Dendritic cell treated with granulocyte-macrophage colony-stimulating factor and Interleukin-4, amounts not matched to agents 40 ng/mL and 50 ng/mL, for 4 days (primary cell): ENCODE measurements at regions not wholly inside any gene's neighbourhood (a gene's known extent, or its start where the extent isn't known, plus 50 kb on each side); places are given as distances from the start of the nearest gene placed in this dataset.

Experiments used
- H3K27ac Mint-ChIP-seq: one replicate; pipeline ENCODE4 v1.8.0; 2022; ENCODE audit warnings: mild to moderate bottlenecking, mixed read lengths
- H3K27me3 Mint-ChIP-seq: one replicate; pipeline ENCODE4 v1.8.0; 2022; ENCODE audit warnings: mild to moderate bottlenecking, mixed read lengths
- H3K36me3 Mint-ChIP-seq: one replicate; pipeline ENCODE4 v1.8.0; 2022; ENCODE audit warnings: low read depth, mixed read lengths
- H3K4me1 Mint-ChIP-seq: one replicate; pipeline ENCODE4 v1.8.0; 2022; ENCODE audit warnings: low read depth, mixed read lengths
- H3K4me3 Mint-ChIP-seq: one replicate; pipeline ENCODE4 v1.8.0; 2022; ENCODE audit warnings: mild to moderate bottlenecking, moderate library complexity, mixed read lengths
- H3K9me3 Mint-ChIP-seq: one replicate; pipeline ENCODE4 v1.8.0; 2022; ENCODE audit warnings: mixed read lengths
- intact Hi-C: fragments of 100-400 bp; cut with micrococcal nuclease; formaldehyde crosslinking; loops from one replicate; pipeline ENCODE4 v1.15.0; 2022

DNA sequence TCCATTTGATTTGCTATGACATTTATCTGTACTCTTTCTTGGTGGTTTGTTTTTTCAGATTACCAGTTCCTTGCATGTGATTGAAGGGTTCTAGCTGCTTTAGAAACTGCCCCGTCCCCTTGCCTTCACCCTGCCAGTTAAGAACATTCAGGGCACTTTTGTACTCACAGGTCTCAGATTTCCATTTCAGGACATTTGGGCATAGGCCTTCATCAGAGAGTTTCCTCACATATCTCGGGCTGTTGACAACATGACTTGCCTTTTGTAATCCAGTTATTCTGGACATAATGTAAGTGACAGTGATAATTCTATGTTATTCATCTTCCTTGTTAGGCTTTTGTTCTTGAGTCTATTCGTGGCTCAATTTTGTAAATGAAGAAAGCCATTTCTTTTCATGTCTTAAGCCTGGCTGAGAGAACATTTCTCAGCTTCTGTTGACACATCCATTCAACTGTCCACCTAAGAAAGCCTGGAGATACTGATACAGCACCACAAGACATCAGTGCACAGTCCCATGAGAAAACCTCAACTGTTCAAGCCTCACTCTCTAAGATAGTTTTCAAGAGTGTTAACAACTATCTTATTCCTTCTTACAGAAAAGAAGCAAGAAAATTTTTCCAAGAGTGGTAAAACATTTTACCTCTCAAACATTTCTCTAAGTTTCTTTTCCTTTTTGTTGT lies 209.3 kb upstream of the SGK1 start:
- peaks cover 3% of the 10 kb centered on the region for H3K27me3 Mint-ChIP-seq
- H3K4me3 Mint-ChIP-seq = no peak overlapping the region
- peaks cover 18% of the 10 kb centered on the region for H3K4me1 Mint-ChIP-seq
- no peaks in the 10 kb centered on the region for H3K36me3 Mint-ChIP-seq
- no peaks in the 10 kb centered on the region for H3K9me3 Mint-ChIP-seq
- no peak overlapping the region for H3K27ac Mint-ChIP-seq
- intact Hi-C loops = no loop called here

DNA sequence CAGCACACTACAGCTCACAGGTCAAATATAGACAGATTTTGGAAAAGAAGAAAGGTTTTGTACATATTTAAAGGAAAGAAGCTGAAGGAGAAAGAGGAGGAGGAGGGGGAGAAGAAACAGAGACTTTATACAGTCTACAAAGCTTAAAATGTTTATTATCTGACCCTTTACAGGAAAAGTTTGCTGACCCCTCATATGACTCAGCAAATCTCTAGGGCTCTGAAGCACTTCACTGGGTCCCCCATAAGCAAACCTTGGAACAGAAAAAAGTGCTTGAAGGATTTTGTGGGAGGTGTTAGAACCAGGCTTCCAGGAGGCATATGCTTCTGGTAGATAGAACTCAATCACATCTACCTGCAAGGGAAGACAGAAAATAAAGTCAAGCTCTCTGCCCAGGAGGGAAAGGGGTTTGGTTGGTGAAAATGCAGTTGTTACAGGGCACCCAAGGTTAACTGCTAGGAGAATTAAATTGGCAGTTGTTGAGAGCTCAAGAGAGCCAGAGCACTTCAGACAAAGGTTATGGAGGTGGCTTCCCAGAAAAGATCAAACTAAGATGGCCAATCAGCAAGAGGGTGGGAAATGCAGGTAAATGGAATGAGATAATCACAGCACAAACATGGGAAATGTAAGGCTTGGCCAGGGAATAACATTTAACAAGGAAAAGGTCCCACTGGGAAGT lies 207.4 kb upstream of the SGK1 start:
- no peaks in the 10 kb centered on the region for H3K9me3 Mint-ChIP-seq
- peaks cover 3% of the 10 kb centered on the region for H3K27me3 Mint-ChIP-seq
- H3K4me1 Mint-ChIP-seq = peaks cover 24% of the 10 kb centered on the region
- H3K36me3 Mint-ChIP-seq = no peaks in the 10 kb centered on the region
- H3K27ac Mint-ChIP-seq = no peak overlapping the region
- intact Hi-C loops = no loop called here
- no peak overlapping the region for H3K4me3 Mint-ChIP-seq

DNA sequence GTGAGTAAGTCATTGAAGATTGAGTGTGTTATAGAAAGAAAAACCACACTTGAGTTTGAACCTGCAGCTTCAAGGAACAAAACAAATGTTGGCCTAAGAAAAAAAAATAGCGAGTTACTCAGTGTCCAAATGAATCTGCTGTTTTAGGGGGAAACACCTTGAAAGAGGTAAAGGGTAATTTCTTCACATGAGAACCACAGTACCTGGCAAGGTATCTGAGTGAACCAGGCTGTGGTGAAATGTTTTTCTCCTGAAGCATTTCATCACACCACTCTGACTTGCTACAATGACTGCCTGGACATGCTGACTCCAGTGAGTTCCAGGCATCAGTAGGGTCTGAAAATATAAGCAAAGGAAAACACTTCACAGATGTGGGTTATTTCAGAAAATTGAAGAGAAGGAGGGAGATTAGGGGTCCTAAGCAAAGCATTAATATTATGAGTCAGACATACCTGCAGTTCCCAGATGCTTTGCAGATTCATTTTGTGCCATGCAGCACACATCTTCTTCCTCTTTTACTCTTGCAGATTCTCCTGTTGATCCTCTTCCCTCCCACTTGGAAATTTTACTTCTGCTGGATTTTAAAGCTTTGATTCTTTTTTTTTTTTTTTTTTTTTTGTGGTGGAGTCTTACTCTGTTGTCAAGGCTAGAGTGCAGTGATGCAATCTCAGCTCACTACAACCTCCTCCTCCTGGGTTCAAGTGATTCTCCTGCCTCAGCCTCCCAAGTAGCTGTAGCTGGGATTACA lies 206.2 kb upstream of the SGK1 start:
- H3K9me3 Mint-ChIP-seq = no peaks in the 10 kb centered on the region
- no peak overlapping the region for H3K27ac Mint-ChIP-seq
- H3K4me1 Mint-ChIP-seq = peaks cover 24% of the 10 kb centered on the region
- intact Hi-C loops = no loop called here
- H3K36me3 Mint-ChIP-seq = no peaks in the 10 kb centered on the region
- no peak overlapping the region for H3K4me3 Mint-ChIP-seq
- H3K27me3 Mint-ChIP-seq = peaks cover 3% of the 10 kb centered on the region

DNA sequence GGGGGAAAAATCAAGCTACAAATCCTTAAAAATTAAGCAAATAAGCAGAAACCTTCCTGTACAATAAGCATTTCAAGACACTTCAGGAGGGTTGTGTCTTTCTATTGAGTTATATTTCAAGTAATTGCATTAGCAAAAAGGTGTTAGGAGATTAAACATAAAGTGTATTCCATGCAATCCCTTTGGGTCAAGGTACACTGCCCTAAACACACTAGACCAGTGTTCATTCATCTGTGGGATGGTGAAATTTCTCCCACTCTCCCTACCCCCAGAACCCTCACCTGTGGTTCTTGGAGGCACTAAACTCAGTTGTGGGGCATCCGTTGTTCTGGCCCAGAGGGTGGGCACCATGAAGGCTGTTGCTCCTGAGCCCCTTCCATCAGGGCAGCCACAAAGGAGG lies 205.1 kb upstream of the SGK1 start:
- Mint-ChIP-seq H3K27me3 (peaks cover 3% of the 10 kb centered on the region), H3K4me1 (peaks cover 33% of the 10 kb centered on the region), H3K27ac (no peak overlapping the region), H3K9me3 (no peaks in the 10 kb centered on the region), H3K36me3 (no peaks in the 10 kb centered on the region), H3K4me3 (no peak overlapping the region)
- intact Hi-C loops = no loop called here

DNA sequence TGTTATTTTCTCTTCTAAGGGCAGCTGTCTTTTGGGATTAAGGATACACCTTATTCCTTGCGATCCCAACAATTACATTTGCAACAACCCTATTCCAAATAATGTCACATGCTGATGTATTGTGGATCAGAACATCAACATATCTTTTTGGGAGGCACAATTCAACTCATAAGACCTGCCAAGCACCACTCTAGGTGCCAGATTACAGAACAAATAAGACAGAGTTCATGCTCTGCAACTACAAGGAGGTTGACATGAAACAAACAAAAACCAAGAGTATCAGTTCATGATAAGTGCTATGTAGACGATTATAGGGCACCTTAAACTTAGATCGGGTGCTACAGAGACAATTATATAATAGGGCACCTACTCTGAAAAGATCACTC lies 203.2 kb upstream of the SGK1 start:
- Mint-ChIP-seq H3K36me3 (no peaks in the 10 kb centered on the region), H3K4me3 (no peak overlapping the region), H3K27me3 (peaks cover 2% of the 10 kb centered on the region), H3K27ac (no peak overlapping the region), H3K9me3 (no peaks in the 10 kb centered on the region), H3K4me1 (peaks cover 43% of the 10 kb centered on the region)
- intact Hi-C loops = no loop called here

DNA sequence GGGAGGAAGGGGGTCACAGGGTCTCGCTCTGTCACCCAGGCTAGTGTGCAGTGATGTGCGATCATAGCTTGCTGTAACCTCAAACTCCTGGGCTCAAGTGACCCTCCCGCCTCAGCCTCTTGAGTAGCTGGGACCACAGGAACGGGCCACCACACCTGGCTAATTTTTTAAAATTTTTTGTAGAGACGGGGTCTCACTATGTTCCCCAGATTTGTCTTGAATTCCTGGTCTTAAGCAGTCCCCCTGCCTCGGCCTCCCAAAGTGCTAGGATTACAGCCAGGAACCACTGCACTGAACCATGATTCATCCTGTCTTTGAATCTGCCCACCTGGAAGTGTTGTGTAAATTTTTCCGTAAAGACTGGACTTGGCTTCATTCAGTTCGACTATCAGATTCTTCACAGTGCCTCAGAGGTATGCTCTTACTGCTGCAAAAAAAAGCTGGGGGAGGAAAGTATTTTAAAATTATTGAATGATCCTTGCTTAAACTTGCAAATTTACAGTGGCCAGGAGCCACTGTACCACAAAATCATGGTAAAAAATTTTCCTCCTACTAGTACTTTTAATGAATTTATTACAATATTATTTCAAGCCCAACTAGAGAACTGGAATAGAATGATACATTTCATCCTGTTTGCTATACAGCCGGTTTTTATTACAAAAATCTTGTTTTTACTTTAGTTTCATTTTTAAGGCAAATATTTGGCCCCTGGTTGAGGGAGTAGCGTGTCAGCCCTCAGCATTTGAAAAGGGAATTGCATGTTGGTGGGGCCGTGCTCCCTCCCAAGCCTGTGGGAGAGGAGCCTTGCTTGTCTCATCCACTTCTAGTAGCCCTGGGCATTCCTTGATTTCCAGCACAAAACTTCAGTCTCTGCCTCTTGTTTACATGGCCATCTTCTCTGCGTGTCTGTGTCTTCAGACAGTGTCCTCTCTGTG lies 202.5 kb upstream of the SGK1 start:
- no peaks in the 10 kb centered on the region for H3K9me3 Mint-ChIP-seq
- no peak overlapping the region for H3K4me3 Mint-ChIP-seq
- peaks cover under 1% of the 10 kb centered on the region for H3K27me3 Mint-ChIP-seq
- no peak overlapping the region for H3K27ac Mint-ChIP-seq
- no peaks in the 10 kb centered on the region for H3K36me3 Mint-ChIP-seq
- intact Hi-C loops = no loop called here
- H3K4me1 Mint-ChIP-seq = peaks cover 43% of the 10 kb centered on the region

DNA sequence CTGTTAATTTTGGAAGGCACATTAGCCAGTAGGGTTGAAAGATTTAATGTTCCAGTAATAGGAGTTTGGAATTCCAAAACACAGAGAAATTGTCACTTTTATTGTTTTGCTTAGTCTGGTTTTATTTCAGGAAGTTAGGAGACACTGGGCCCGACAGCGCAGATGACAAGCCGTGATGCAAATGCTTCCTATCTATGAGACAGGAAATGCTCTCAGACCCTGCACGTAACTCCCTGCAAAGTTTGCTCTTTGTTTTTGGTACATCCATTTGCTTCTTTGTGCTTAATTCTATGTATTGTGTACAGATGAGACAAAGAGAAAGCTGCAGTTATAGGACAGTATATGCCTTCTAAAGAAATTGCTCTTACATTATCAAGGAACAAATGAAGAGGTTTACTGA lies 201.6 kb upstream of the SGK1 start:
- Mint-ChIP-seq H3K4me1 (peaks cover 42% of the 10 kb centered on the region), H3K4me3 (no peak overlapping the region), H3K27me3 (no peaks in the 10 kb centered on the region), H3K36me3 (no peaks in the 10 kb centered on the region), H3K27ac (no peak overlapping the region), H3K9me3 (no peaks in the 10 kb centered on the region)
- intact Hi-C loops = loop anchor here (10.0 kb wide), 2 partner anchors 125 to 345 kb away; no protein-coding TSS in a partner anchor

DNA sequence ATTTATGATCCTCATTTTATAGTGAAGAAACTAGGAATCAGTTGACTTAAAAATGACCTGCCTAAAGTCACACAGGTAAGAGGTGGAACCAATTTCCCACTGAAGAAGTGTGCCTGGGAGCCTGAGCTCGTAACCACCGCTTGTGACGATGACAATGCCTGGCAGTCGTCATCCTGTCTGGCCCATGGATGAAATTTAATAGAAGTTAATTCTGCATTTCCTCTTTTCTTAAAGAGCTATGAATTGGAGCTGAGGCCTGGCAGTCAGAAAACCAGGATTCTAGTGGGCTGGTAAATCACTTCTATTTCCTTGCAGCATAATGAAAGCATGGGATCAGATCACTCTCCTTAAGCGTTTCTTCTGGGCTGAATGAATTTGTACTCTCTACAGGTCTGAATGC lies 200.0 kb upstream of the SGK1 start:
- H3K27ac Mint-ChIP-seq = peak overlapping the region; percentile 79
- H3K36me3 Mint-ChIP-seq = no peaks in the 10 kb centered on the region
- H3K27me3 Mint-ChIP-seq = no peaks in the 10 kb centered on the region
- intact Hi-C loops = loop anchor here (10.0 kb wide), 2 partner anchors 127 to 343 kb away; no protein-coding TSS in a partner anchor
- no peaks in the 10 kb centered on the region for H3K9me3 Mint-ChIP-seq
- peaks cover 39% of the 10 kb centered on the region for H3K4me1 Mint-ChIP-seq
- no peak overlapping the region for H3K4me3 Mint-ChIP-seq

DNA sequence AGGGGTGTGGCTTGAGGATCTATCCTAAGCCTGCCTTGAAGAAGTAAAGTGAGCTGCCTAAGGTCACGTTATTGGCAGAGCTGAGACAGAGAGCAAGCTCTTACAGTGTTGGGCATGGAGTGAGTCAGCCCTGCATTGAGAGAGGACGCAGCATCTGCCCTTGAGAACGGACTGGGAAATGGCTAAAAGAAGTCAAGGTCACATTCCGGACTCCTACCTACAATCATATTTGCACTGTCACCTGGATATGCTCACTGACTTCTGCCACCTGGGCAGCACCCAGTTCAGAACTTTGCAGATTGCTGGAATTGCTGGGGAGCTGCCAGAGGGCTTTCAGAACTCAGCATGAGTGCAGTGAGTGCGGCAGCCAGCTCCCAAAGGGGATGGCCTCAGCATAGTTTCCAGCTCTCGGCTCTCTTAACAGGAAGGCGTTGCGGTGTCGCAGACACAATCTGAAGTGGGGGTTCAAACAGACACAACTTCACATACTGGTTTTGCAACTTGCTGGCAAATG lies 199.3 kb upstream of the SGK1 start:
- H3K27ac Mint-ChIP-seq = peak overlapping the region; percentile 79
- no peaks in the 10 kb centered on the region for H3K36me3 Mint-ChIP-seq
- intact Hi-C loops = loop anchor here (10.0 kb wide), 2 partner anchors 128 to 342 kb away; no protein-coding TSS in a partner anchor

DNA sequence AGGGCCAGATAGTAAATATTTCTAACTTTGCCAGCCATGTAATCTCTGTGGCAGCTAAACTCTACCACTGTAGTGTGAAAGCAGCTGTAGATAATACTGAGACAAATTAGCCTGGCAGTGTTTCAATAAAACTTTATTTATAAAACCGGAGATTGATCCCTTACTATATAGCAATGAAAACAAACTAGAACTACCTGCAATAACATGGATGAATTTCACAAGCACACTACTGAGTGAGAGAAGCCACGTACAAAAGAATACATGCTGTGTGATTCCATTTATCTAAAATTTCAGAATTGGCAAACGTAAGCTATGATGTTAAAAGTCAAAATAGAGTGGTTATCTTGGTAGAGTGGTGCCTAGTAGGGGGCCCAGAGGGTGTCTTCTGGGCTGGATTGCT lies 198.7 kb upstream of the SGK1 start:
- Mint-ChIP-seq H3K36me3 (no peaks in the 10 kb centered on the region), H3K4me1 (peaks cover 48% of the 10 kb centered on the region)

More for the DNA sequence above, 199.3 kb upstream of the SGK1 start:
- peaks cover 46% of the 10 kb centered on the region for H3K4me1 Mint-ChIP-seq
- no peaks in the 10 kb centered on the region for H3K9me3 Mint-ChIP-seq
- no peak overlapping the region for H3K4me3 Mint-ChIP-seq
- H3K27me3 Mint-ChIP-seq = no peaks in the 10 kb centered on the region

DNA sequence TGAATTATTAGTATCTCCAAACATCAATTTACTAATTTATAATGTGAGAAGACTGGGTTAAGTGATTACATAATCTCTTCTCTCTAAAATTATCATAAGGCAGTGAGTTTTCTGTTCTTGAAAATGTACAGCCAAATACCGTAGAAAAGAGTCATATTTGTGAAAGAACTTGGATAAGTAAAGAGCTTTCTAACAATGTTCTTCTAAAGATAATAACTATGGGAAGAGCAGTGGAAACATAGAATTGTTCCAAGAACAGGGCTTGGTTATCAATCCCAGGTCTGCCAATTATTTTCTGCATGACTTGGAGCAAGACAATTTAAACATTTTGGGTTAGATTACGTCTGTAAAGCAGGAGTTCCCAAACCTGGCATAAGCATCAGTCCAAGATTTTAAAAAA lies 198.1 kb upstream of the SGK1 start:
- H3K4me3 Mint-ChIP-seq = no peak overlapping the region
- H3K4me1 Mint-ChIP-seq = peaks cover 46% of the 10 kb centered on the region
- H3K27ac Mint-ChIP-seq = no peak overlapping the region
- intact Hi-C loops = loop anchor here (10.0 kb wide), 2 partner anchors 129 to 341 kb away; no protein-coding TSS in a partner anchor
- no peaks in the 10 kb centered on the region for H3K9me3 Mint-ChIP-seq
- no peaks in the 10 kb centered on the region for H3K27me3 Mint-ChIP-seq
- no peaks in the 10 kb centered on the region for H3K36me3 Mint-ChIP-seq

More for the DNA sequence above, 198.7 kb upstream of the SGK1 start:
- Mint-ChIP-seq H3K9me3 (no peaks in the 10 kb centered on the region), H3K27ac (no peak overlapping the region), H3K4me3 (no peak overlapping the region), H3K27me3 (no peaks in the 10 kb centered on the region)
- intact Hi-C loops = loop anchor here (10.0 kb wide), 2 partner anchors 128 to 342 kb away; no protein-coding TSS in a partner anchor

DNA sequence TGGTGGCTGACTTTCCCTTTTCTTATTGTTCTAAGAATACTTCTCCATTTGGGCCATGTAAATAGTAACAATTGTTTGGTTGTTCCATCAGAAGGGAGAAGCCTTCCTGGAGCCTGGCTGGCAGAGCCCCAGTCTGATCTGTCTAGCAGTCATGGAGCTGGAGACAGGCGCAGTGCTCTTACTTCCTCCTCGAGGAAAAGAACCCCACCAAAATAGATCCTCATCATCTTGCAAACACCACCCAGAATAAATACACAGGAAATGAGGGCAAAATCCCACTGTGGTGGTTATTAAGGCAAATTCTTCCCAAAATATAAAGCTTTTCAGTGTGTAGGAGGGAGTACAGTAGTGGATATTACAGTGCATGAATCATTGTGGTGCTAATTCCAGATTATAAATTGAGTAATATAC lies 195.1 kb upstream of the SGK1 start:
- no peaks in the 10 kb centered on the region for H3K9me3 Mint-ChIP-seq
- no peaks in the 10 kb centered on the region for H3K36me3 Mint-ChIP-seq
- H3K27me3 Mint-ChIP-seq = no peaks in the 10 kb centered on the region
- H3K4me3 Mint-ChIP-seq = no peak overlapping the region
- peak overlapping the region; percentile 71 for H3K27ac Mint-ChIP-seq
- H3K4me1 Mint-ChIP-seq = peaks cover 33% of the 10 kb centered on the region
- intact Hi-C loops = loop anchor here (5.0 to 10.0 kb wide), 3 partner anchors 76 to 338 kb away; no protein-coding TSS in a partner anchor
